ENCODE measurements at regions not wholly inside any gene's neighbourhood (a gene's known extent, or its start where the extent isn't known, plus 50 kb on each side); places are given as distances from the start of the nearest gene placed in this dataset.

DNA sequence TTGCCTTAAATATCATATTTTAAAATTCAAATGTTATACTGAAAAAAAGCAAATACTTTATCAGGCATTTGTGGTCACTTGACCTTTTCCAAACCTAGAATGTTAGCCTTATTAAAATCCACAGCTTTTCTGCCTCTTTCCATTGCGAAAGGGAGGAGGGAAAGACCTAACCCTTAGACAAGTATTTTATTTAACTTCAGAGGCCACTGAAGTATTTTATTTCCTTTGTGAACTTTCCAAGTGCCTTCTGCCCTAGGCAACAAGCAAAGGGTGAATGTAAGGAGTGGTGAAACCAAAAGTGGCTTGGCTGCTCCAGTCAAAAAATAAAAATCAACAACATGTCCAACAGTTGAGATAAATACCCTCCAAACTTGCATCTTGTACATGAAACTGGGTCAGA is 376.1 kb downstream of the EFNA5 start:
- TF ChIP-seq, protein P1, sequence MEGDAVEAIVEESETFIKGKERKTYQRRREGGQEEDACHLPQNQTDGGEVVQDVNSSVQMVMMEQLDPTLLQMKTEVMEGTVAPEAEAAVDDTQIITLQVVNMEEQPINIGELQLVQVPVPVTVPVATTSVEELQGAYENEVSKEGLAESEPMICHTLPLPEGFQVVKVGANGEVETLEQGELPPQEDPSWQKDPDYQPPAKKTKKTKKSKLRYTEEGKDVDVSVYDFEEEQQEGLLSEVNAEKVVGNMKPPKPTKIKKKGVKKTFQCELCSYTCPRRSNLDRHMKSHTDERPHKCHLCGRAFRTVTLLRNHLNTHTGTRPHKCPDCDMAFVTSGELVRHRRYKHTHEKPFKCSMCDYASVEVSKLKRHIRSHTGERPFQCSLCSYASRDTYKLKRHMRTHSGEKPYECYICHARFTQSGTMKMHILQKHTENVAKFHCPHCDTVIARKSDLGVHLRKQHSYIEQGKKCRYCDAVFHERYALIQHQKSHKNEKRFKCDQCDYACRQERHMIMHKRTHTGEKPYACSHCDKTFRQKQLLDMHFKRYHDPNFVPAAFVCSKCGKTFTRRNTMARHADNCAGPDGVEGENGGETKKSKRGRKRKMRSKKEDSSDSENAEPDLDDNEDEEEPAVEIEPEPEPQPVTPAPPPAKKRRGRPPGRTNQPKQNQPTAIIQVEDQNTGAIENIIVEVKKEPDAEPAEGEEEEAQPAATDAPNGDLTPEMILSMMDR (IDR thresholded peaks at IDR 0.05) = no peak
- TF ChIP-seq POLR2A (IDR thresholded peaks at IDR 0.05) = no peak

Data from right lobe of liver (tissue), 4 donors.